ENCODE measurements at regions not wholly inside any gene's neighbourhood (a gene's known extent, or its start where the extent isn't known, plus 50 kb on each side); places are given as distances from the start of the nearest gene placed in this dataset.
"Not testable (repeated sequence)": the region's sequence is repeated elsewhere in the genome, so short reads cannot be mapped to it uniquely, and the experiment has no call there.

GRCh38 chr13:60242043-60242595 lies 78.4 kb upstream of the DIAPH3 start:
- TF ChIP-seq, protein P1, sequence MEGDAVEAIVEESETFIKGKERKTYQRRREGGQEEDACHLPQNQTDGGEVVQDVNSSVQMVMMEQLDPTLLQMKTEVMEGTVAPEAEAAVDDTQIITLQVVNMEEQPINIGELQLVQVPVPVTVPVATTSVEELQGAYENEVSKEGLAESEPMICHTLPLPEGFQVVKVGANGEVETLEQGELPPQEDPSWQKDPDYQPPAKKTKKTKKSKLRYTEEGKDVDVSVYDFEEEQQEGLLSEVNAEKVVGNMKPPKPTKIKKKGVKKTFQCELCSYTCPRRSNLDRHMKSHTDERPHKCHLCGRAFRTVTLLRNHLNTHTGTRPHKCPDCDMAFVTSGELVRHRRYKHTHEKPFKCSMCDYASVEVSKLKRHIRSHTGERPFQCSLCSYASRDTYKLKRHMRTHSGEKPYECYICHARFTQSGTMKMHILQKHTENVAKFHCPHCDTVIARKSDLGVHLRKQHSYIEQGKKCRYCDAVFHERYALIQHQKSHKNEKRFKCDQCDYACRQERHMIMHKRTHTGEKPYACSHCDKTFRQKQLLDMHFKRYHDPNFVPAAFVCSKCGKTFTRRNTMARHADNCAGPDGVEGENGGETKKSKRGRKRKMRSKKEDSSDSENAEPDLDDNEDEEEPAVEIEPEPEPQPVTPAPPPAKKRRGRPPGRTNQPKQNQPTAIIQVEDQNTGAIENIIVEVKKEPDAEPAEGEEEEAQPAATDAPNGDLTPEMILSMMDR (IDR thresholded peaks at IDR 0.05; ENCODE audit: insufficient read depth, missing control alignments) = no peak
- DNase-seq (ENCODE audit: insufficient read length, low spot score) = no peak
- FAIRE-seq = no peak

GRCh38 chr13:60244381-60244780 lies 80.7 kb upstream of the DIAPH3 start:
- TF ChIP-seq, protein P1 (IDR thresholded peaks at IDR 0.05; ENCODE audit: insufficient read depth, missing control alignments) = no peak
- DNase-seq (ENCODE audit: insufficient read length, low spot score) = no peak
- no peak for FAIRE-seq

GRCh38 chr13:60251419-60251818 lies 87.7 kb upstream of the DIAPH3 start:
- not testable (repeated sequence) for FAIRE-seq

DNA sequence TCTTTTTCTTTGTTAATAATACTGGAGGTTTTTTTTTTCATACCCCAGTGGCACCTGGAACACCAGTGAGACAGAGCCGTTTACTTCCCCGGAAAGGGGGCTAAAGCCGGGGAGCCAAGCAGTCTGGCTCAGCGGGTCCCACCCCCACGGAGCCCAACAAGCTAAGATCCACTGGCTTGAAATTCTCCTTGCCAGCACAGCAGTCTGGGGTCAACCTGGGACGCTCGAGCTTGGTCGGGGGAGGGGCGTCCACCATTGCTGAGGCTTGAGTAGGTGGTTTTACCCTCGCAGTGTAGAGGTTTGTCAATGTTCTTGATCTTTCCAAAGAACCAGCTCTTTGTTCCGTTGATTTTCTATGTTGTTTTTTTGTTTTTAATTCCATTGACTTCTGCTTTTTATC lies 94.6 kb upstream of the DIAPH3 start:
- TF ChIP-seq, protein P1 (IDR thresholded peaks at IDR 0.05; ENCODE audit: insufficient read depth, missing control alignments) = no peak
- DNase-seq (ENCODE audit: insufficient read length, low spot score) (no peak), FAIRE-seq (no peak)

More at GRCh38 chr13:60251419-60251818, 87.7 kb upstream of the DIAPH3 start:
- not testable (repeated sequence) for DNase-seq (ENCODE audit: insufficient read length, low spot score)

GRCh38 chr13:60260440-60260839 lies 96.7 kb upstream of the DIAPH3 start:
- DNase-seq (ENCODE audit: insufficient read length, low spot score) = no peak
- TF ChIP-seq, protein P1 (IDR thresholded peaks at IDR 0.05; ENCODE audit: insufficient read depth, missing control alignments) = no peak
- FAIRE-seq = no peak

DNA sequence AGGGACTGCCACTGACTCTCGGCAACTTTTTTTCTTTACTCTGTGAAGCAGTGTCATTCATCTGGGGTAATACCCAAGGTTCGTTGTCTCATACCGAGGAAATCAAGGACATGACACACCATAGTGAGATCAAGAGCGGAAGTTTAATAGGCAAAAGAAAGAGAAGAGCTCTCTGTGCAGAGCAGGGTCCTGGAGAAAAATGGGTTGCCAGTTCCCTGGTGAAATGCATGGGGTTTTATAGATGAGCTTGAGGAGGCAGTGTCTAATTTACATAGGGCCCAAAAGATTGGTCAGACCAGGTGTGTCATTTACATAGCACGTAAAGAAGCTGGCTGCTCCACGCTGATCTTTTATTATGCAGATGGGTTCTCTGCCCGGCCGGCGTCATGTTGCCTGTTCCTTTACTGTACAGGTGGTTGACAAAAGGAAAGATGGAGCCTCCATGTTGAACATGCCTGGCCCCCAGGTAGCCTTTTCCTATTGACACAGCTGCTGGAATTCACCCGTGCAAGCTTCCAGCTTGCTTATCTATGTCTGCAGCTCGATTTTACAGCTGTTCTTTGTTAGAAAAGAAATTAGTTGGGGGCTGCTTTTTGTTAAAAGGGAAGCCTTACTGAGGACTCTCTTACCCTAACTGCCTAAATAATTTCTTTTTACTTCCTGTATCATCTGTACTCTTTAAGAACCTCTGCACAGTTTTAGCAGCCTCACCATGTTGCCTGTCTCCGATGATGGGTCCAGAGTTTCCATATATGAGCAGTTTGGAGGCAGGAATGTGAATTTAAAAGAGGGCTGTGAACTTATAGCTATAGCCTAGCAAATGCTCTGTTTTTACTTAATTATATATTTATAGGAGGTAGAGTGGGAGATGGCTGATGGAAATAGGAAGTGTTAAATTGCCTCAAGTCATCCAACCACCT lies 98.0 kb upstream of the DIAPH3 start:
- DNase-seq (ENCODE audit: insufficient read length, low spot score) (no peak), FAIRE-seq (no peak)
- TF ChIP-seq, protein P1 (IDR thresholded peaks at IDR 0.05; ENCODE audit: insufficient read depth, missing control alignments) = no peak

GRCh38 chr13:60265566-60265965 lies 101.8 kb upstream of the DIAPH3 start:
- TF ChIP-seq, protein P1 (IDR thresholded peaks at IDR 0.05; ENCODE audit: insufficient read depth, missing control alignments) = no peak
- DNase-seq (ENCODE audit: insufficient read length, low spot score) (no peak), FAIRE-seq (no peak)

Measured in D721Med (cell line).